ENCODE measurements at regions not wholly inside any gene's neighbourhood (a gene's known extent, or its start where the extent isn't known, plus 50 kb on each side); places are given as distances from the start of the nearest gene placed in this dataset.

DNA sequence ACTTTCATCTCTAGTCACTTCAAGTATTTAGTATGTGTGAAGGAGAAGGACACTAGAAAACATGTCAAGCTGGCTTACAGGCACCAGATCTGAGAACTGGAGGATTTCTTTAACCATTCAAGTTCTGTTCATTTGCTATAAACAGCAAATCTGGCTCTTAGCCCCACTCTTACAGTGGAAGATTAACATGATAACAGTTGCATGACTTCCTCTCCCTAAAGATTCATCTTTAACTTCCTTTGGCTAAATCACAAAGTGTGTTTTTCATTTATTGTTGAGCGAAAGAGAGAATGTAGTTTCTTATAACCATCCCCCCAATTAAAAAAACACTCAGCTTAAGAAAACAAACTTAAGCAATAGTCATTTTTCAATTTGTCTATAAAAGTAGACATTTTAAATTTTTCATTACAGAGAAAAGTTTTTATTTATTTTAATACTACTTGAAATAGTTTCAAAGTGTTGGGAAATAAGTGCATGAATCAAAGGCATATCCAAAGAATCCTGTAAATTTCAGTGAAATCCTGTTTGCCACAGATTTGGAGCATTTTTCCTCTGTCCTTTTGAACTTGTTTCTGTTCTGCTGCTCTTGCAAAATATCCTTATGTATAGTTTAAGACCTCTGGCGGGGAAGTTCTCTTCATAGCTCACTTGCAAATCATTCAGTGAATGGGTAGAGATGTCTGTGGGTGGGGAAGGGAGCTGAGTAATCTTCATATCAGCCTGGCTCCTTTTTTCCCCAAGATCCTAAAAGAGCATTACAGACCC is 241.0 kb upstream of the RBBP8 start:
- no peaks in the 10 kb centered on the region for H3K4me1 ChIP-seq (ENCODE audit: control insufficient read depth, insufficient read depth, low read length)
- ATAC-seq (no peak), DNase-seq (ENCODE audit: low read depth, low spot score) (no peak), FAIRE-seq (peak; percentile 18)
- ChIA-PET CTCF (interaction anchor here (1.3 to 1.6 kb wide), 2 partner anchors 11 to 14 kb away, joined by 6 to 7 read pairs; no protein-coding TSS in a partner anchor), POLR2A (interaction anchor here (0.6 kb wide), 1 partner anchor 286 kb away, joined by 3 read pairs; no protein-coding TSS in a partner anchor), RAD21 (ENCODE audit: unreplicated experiment) (interaction anchor here (0.6 to 2.0 kb wide), 2 partner anchors 12 to 513 kb away, joined by 3 to 7 read pairs; no protein-coding TSS in a partner anchor), SMC1A (ENCODE audit: uncharacterized antibody, unreplicated experiment) (interaction anchor here (0.9 to 1.8 kb wide), 3 partner anchors 8 to 91 kb away, joined by 3 to 4 read pairs (median 3); no protein-coding TSS in a partner anchor)
- H3K27me3 ChIP-seq (replicated peaks in 1 of 2; ENCODE audit: control insufficient read depth in 2 of 2, insufficient read depth in 2 of 2, low read length in 1 of 2), result no peaks in the 10 kb centered on the region
- no peaks in the 10 kb centered on the region; the same call in 2 of the 3 replicates for H3K9me3 ChIP-seq (replicated peaks; ENCODE audit: control insufficient read depth, insufficient read depth, low read length)
- no peaks in the 10 kb centered on the region for H3K36me3 ChIP-seq (ENCODE audit: control insufficient read depth in 2 of 2, insufficient read depth in 2 of 2, low read length in 1 of 2)
- H3K79me2 ChIP-seq (ENCODE audit: control insufficient read depth, insufficient read depth, low read length), result no peaks in the 10 kb centered on the region
- no peaks in the 10 kb centered on the region for H4K20me1 ChIP-seq (ENCODE audit: control insufficient read depth, insufficient read depth)
- no peak overlapping the region for H3K4me3 ChIP-seq
- TF ChIP-seq SPI1 (IDR thresholded peaks at IDR 0.05; ENCODE audit: borderline replicate concordance, insufficient read depth, low read depth, low read length) (peak; percentile 10; the same call in 1 of the 2 replicates), GATAD2B (conservative IDR thresholded peaks at IDR 0.05; ENCODE audit: low read depth) (no peak)
- no peak overlapping the region for H2AFZ ChIP-seq (ENCODE audit: control insufficient read depth, low read depth, low read length)
- in situ Hi-C loops (cut with MboI), result no loop called here
- 21% methylated on average over 2 of the region's 2 CpGs for WGBS (ENCODE audit: insufficient coverage, insufficient replicate concordance, low lambda C conversion rate, missing lambda C conversion rate)
- H3K9ac ChIP-seq (ENCODE audit: control insufficient read depth, insufficient read depth, low read length), result no peak overlapping the region
- intact Hi-C loops (cut with micrococcal nuclease; ENCODE audit: unreplicated experiment), result no loop called here
- no TSS peak for BruUV-seq (replicated peaks)
- H3K4me2 ChIP-seq (ENCODE audit: control insufficient read depth, insufficient read depth), result no peak overlapping the region
- H3K27ac ChIP-seq (ENCODE audit: control insufficient read depth, insufficient read depth), result no peak overlapping the region

GRCh38 chr18:22694954-22695353 is 238.2 kb upstream of the RBBP8 start:
- ChIA-PET RAD21 (ENCODE audit: unreplicated experiment) (no interaction called here), SMC1A (ENCODE audit: uncharacterized antibody, unreplicated experiment) (interaction anchor here (0.9 kb wide), 1 partner anchor 16 kb away, joined by 3 read pairs; no protein-coding TSS in a partner anchor), CTCF (interaction anchor here (1.0 kb wide), 1 partner anchor 9 kb away, joined by 5 read pairs; no protein-coding TSS in a partner anchor), POLR2A (no interaction called here)
- no peaks in the 10 kb centered on the region for H3K9me3 ChIP-seq (replicated peaks; ENCODE audit: control insufficient read depth, insufficient read depth, low read length)
- H2AFZ ChIP-seq (ENCODE audit: control insufficient read depth, low read depth, low read length), result no peak overlapping the region
- no TSS peak for BruUV-seq (replicated peaks)
- H4K20me1 ChIP-seq (ENCODE audit: control insufficient read depth, insufficient read depth), result no peaks in the 10 kb centered on the region
- in situ Hi-C loops (cut with MboI) (no loop called here), intact Hi-C loops (cut with micrococcal nuclease; ENCODE audit: unreplicated experiment) (no loop called here)
- H3K4me2 ChIP-seq (ENCODE audit: control insufficient read depth, insufficient read depth), result no peak overlapping the region
- H3K36me3 ChIP-seq (ENCODE audit: control insufficient read depth in 2 of 2, insufficient read depth in 2 of 2, low read length in 1 of 2), result no peaks in the 10 kb centered on the region
- H3K79me2 ChIP-seq (ENCODE audit: control insufficient read depth, insufficient read depth, low read length), result no peaks in the 10 kb centered on the region
- ATAC-seq (no peak), DNase-seq (ENCODE audit: low read depth, low spot score) (no peak), FAIRE-seq (no peak)
- no peak overlapping the region for H3K9ac ChIP-seq (ENCODE audit: control insufficient read depth, insufficient read depth, low read length)
- 76% methylated on average over 8 of the region's 8 CpGs for WGBS (ENCODE audit: insufficient coverage, insufficient replicate concordance, low lambda C conversion rate, missing lambda C conversion rate)
- no peaks in the 10 kb centered on the region for H3K27me3 ChIP-seq (replicated peaks in 1 of 2; ENCODE audit: control insufficient read depth in 2 of 2, insufficient read depth in 2 of 2, low read length in 1 of 2)
- H3K4me1 ChIP-seq (ENCODE audit: control insufficient read depth, insufficient read depth, low read length), result no peaks in the 10 kb centered on the region
- no peak overlapping the region for H3K27ac ChIP-seq (ENCODE audit: control insufficient read depth, insufficient read depth)
- H3K4me3 ChIP-seq, result no peak overlapping the region
- no peak for TF ChIP-seq HDAC6 (IDR thresholded peaks at IDR 0.05; ENCODE audit: unreplicated experiment)
- no peak for TF ChIP-seq POLR2A (IDR thresholded peaks at IDR 0.05; ENCODE audit: low read depth, low read length)

All from GM12878 (cell line).